GM21423 (cell line): ENCODE measurements at regions not wholly inside any gene's neighbourhood (a gene's known extent, or its start where the extent isn't known, plus 50 kb on each side); places are given as distances from the start of the nearest gene placed in this dataset.

Experiments used
- ATAC-seq: cut with Tn5 transposase; IDR thresholded peaks from one replicate; pipeline ENCODE4 v1.9.1; 2021; ENCODE audit warnings: mild to moderate bottlenecking, moderate library complexity; ENCODE audit not compliant: unreplicated experiment

DNA sequence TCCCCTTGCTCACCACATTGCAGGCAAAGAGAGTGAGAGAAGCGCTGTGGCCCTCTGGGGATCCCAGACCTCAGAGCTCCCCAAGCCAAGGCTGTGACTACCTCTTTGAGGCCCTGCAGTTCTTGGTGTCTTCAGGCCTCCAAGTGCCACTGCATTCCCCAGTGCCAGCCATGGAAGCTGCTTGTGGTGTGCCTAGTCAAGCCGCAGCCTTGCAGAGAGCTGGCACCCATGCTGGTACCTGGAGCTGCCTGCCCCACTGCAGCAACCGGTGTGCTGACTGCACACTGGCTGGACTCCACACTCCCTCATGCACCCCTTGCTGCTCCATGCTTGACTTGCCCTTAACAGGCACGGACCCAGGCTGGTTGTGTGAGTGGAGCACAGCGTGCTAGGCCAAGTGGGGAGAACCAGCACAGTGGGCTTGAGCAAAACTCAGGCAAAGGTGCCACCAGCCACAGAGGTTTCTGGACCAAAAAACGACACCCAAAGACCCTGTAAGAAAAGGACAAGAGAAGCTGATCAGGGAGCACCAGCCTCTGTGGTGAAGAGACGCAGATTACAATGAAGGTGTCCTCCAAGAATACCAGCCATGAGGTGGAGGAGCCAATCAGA lies 113.5 kb upstream of the TMEM18 start:
- no peak for ATAC-seq

DNA sequence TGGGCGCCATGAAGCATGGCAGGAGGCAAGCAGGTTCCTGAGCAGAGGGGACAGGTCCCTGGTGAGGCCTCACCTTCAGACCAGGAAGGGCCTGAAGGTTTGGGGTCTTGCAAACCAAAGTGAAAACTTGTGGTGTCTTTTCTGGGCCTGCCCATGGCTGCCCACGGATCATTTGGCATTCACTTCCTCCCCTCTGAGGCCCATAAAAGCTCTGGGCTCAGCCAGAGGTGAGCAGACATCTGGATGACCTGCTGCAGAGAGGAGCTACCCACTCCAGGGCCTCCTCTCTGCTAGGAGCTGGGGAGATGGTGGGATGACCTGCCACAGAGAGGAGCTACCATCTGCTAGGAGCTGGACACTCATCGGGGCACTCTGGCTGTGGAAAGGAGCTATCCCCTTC lies 112.9 kb upstream of the TMEM18 start:
- ATAC-seq, result no peak

DNA sequence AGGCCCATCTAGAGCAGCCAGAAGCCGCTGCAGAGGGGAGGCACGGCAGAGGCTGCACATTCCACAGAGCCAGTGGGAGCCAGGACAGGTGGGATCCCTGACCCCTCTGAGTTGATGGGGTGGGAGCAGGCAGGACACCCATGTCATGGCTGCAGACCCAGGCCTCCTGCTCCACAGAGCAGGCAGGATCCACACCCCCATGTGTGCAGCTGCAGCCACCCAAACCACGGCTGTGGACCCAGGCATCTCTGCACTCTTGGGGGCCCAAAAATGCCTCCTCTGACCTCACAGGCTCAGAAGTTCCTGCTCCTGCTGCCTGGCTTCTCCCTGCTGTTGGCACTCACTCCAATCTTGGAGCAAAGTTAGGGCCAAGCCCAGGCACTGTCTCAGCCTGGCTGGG lies 112.3 kb upstream of the TMEM18 start:
- no peak for ATAC-seq

DNA sequence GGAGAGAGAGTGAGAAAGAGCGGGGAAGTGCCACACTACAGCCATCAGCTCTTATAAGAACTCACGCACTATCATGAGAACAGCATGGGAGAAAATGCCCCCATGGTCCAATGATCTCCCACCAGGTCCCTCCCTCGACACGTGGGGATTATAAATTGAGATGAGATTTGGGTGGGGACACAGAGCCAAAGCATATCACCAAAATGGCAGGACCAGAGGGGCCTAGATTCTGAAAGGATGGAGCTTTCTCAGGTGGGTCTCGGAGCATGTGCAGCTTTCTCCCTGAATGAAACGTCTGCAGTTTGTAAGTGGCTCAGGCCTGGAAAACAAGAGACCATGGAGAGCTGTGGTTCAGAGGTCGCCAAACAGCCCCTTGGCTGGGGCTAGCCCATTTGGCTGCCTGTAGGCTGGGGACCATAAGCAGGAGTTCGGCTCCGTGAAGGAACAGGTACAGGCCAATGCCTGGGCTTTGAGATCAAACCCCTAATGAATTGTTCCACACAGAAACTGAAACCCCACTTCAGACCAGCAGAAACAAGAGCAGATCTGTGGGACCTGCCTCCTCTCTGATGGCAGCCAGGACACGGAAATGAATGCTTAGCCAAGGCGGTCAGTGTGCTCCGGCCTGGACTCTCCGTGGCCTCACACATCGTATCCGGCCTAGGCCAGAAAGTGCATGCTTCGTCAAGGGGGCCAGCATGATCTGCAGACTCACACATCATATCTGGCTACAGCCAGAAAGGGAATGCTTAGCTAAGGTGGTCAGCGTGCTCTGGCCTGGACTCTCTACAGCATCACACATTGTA lies 111.2 kb upstream of the TMEM18 start:
- ATAC-seq, result no peak

DNA sequence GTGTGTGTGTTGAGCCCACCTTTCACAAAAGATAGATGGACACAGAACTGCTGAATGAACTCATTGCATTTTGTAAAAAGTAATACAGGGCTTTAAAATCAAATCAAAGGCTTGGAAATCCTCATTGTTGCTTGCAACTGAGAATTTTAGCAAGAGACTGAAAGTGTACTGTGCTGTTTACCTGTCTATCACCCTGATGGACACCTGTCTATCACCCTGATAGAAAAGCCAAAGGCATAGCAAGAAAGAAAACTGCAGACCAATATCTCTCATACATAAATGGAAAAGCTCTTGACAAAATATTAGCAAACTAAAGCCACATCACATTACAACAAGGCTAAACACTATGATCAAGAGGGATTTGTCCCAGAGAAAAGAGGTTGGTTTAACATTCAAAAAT lies 107.5 kb upstream of the TMEM18 start:
- no peak for ATAC-seq

DNA sequence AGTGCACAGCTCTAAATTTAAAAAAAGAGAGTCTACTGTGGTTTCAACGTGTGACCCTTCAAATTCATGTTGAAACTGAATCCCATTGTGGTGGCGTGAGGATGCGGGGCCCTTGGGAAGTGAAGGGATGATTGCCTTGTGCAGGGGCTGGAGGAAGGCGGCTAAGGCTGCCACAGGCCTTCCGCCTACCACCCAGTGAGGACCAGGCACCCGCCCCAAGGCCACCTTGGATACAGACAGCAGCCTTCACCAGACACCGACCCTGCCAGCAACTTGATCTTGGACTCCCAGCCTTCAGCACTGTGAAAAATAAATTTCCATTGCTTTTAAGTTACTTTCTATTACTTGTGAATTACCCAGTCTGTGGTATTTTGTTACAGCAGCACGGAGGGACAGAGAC lies 103.4 kb upstream of the TMEM18 start:
- ATAC-seq, result no peak

DNA sequence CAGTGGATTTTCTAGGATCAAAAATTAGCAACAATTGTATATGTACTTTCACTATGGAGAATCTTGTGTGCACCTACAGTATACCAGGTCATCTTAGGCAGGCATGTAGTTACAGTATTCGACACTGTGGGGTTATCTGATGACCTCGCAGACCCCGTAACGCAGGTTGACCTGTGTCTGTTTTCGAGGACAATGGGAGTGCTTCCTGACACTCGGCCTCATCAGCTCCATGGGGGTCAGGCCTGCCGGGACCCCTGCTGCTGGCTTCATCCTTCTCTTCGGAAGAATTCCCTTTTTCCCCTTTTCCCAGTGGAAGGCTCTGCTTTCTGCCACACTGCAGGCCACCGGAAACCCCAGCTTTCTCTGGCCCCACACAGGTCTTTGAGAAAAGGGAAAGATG lies 102.8 kb upstream of the TMEM18 start:
- no peak for ATAC-seq

DNA sequence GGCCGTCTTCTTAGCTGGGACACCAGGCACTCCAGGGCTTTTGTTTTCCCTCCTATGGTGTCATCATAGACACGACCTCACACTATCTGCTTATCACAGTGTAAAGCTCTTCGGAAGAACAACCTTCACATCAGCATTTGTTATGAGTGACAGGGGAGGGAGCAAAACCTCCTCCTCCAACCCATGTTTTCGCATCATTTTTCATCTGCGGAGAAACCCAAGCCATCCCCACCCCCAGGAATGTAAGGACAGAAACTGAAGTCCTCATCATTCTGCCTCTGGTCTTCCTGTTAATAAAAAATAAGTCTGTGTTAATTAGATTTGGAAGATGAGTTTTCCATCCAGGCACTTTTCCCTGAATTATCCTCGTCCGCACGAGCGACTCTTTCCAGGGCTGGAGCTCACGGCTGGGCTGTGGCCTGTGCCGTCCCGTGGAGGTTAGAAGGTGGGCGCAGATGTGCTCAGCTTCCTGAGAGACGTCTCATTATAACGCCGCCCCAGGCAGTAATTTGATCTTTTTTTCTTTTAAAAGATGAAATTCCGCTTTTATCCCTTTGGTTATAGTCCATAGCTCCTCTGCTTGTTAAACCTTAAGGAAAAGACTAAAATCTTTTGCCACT lies 101.6 kb upstream of the TMEM18 start:
- ATAC-seq, result no peak

DNA sequence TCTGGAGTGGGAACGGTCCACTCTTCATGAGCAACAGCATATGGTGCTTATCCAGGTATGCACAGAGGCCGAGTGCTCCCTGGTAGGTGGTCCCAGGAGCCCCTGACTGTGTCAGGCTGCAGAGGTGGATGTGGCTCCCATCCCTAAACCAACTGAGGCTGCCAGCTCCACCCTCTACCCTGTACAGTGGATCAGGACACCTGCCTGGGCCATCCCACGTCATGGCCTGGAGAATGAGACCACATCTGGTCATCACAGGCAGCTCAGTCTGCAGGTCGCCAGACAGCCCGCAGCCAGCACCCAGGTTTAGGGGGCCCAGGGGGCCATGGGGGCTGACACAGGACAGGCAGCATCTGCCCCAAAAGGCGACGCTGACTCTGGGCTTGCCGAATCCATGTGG lies 100.3 kb upstream of the TMEM18 start:
- ATAC-seq, result no peak

DNA sequence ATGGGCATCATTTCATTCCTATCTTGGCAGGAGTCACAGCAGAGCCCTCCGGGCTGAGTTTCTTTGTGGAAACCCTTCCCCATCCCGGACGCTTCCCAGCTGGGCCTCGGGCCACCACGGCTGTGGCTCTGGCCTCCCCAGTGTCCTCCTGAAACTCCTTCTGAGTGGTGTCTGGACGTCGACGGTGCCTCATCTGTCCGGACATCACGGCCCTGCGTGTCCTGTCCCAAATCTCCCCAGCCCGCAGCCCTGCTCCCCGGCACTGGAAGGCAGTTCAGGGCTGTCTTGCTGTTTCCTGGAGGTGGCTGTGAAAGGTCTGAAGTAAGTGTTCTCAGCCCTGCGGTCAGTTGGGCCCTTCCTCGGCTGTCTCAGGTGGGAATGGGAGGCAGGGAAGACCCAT lies 99.8 kb upstream of the TMEM18 start:
- ATAC-seq, result no peak

DNA sequence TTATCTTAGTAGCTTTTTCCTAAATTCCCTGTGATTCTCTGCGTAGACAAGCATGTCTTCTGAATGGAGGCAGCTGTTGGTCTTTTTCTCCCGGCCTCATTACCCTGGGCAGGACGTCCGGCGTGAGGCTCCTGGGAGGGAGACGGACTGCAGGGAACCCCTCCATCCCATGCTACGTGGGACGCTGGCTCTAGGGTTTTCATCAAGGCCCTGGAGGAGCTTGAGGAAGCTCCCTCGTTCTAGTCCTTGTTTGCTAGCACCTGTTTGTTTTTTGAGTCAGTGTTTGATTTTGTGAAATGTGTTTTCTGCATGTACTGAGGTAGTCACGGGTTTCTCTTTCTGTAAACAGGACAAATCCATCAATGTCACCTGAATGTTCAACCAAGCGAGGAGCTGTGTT lies 99.3 kb upstream of the TMEM18 start:
- ATAC-seq, result no peak

DNA sequence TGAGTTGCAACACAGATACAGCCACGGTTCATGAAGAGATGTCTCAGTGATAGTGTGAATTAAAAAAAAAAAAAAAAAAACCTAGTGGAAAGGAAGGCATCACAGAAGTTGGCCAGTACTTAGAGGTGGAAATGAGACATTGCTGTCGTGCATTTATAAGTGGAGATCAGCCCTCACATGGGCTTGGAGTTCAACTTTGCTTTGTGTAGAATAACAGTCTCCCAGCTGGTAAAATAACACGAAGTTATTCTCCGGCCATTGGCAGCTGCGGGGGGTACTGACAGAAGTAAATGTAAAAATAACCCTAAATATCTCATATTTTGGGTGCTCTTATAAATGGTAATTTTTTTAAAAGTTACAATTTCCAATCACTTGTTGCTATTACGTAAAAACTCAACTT lies 98.8 kb upstream of the TMEM18 start:
- no peak for ATAC-seq

DNA sequence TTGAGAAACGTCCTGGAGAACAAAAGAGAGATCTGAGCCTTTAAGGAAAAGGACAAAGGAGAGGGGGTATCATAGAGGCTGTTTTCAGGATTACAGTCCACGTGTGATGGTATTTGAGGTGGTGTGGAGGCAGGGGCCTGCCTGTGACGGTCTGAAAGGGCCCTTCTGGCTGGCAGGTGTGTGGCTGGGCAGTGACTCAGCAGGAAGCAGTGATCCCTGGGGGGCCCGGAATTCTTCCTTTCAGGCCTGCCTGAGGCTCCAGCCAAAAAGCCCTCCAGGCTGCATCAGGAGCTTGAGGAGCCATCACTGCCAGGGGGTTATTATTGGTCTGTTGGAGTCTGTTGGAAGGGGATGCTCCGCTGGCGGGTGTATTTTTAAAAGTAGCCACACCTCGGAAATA lies 97.2 kb upstream of the TMEM18 start:
- no peak for ATAC-seq

DNA sequence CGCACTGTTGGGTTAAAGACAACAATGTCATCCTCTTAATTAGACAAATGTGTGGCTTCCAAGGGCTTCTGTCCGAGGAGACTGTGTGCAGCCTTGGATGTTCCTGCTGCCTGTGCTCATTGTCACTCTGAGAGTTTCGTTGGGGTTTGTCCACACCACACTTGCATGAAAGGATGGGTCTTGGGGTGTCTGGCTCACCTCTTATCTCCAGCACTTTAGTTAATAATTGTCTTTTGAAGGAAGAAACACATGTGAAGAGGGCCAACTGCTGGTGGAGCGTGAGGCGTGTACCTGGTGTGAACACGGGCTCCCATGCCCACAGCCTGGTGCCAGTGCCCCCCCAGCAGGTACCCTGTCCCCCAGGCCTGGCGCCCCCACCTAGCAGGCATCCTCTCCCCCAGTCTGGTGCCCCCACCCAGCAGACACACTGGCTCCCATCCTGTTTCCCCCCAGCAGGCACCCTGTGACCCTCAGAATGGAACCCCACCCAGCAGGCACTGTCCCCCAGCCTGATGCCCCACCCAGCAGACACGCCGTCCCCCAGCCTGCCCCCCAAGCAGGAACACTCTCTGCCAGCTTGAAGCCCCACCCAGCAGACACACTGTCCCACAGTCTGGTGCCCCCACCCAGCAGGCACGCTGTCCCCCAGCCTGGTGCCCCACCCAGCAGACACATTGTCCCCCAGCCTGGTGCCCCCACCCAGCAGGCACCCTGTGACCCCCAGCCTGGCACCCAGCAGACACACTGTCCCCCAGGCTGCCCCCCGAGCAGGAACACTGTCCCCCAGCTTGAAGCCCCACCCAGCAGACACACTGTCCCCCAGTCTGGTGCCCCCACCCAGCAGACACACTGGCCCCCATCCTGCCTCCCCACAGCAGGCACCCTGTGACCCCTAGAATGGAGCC lies 96.3 kb upstream of the TMEM18 start:
- ATAC-seq, result no peak

DNA sequence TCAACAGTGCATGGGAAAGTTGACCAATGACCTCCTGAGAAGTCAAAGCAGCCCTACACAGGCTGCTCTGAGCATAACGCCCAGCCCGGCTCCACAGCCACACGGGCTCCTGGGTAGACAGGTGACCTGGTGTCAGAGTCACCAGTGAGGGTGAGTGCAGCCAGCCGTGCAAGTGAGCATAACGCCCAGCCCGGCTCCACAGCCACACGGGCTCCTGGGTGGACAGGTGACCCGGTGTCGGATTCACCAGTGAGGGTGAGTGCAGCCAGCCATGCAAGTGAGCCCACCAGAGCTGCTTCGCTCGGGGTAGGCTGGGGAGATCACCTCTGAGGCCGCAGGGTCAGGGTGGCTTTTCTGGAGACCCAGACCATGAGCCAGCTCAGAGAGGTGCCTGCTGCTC lies 94.3 kb upstream of the TMEM18 start:
- no peak for ATAC-seq

DNA sequence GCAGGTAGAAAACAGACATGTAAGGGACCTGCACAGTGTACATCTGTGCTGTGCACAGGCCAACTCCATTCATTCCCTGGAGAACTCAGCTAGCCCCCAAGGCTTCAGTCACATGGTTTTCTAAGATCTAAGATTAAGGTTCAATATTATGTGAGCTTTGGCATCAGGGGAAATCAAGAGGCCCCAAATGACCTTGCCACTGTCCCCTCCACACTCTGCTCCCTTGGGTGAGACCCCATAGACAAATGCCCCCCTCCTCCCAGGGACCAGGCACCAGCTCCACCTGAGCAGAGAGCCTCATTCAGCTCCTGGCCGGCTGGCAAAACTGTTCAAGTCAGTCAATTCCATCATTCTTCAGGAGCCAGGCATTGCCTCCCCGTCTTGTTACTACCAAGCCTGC lies 93.6 kb upstream of the TMEM18 start:
- ATAC-seq, result no peak

DNA sequence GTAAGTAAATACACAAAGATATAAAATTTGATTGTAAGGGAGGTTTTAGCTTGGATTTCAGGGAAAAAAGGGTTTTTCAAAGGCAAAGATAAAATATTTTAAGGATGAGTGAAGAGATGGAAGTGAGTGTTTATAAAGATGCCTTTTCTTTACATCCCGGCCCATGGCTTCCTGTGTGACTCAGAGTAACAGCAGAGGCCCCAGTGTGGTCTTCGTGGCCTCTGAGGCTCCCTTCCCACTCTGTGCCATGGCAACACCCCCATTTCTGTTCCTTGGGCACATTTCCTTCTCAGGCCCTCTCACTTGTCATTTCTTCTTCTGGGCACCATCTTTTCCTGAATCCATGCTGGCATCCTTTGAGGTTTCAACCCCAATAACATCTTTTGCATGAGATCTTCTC lies 92.6 kb upstream of the TMEM18 start:
- no peak for ATAC-seq

DNA sequence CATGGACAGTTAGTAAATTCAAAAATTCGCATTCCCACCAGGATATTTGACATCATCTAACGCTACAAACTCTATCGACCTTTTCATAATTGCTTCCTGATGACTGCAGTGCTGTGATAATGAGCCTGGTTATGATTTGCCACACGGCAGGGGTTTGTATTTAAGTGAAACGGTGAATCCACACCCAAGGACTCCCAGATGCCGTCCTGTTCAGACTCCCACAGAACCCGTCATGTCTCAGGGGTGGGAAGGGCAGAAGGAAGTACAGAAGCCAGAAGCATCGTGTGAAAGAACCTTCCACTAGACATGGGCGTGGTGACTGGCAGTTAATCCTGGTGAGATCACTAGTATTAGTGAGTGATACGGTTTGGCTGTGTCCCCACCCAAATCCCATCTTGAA lies 91.2 kb upstream of the TMEM18 start:
- no peak for ATAC-seq

DNA sequence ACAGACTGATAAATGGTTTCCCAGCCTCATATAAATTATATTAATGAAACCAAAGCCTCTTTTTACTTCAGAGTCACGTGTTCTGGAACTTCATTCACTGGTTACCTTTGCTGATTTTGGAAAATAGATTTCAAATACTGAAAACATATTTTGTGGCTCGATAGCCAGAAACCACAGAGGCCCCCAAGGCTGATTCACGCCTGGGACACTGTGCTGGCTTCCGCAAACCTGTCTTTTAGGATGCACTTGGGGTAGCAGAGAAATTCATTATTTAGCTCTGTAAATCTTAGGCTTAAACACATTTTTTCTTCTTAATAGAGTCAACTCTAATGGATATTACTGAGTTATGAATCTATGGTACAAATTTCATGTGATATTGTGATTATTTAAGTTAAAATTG lies 90.7 kb upstream of the TMEM18 start:
- no peak for ATAC-seq

DNA sequence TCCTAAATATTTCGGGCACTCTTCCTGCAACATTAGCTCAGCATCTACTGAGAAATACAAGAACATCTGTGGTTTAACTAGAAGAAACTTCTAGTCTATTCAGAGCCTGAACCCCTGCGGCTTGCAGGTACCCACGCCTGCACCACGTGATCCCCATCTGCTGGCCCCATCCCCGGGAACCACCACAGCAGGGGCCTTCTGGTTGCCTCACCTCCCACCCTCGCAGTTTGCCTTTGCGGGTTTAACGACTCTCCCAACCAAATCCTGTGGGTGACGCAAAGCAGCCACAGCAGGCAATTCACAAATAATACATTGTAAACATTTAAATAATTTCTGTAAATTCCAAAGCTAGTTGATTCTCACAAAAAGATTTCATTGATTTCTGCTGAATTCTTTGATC lies 90.2 kb upstream of the TMEM18 start:
- ATAC-seq, result no peak

DNA sequence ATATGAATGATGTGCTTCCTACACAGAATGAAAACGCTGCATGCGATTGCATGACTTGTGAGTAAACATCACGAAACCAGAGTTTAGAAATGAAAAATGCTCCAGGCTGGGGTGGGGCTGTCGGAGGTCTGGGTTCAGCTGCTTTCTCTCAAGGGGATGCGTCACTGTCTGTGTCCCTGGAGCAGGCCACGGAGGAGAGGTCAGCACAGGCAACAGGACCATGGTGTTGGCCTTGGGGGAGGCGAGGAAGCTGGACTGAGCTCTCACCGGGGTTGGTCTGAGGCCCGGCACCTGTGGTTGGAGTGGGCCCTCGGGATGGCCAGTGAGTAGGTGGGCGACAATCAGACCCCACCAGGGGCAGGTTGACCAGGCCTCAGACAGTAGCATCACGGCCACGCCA lies 89.0 kb upstream of the TMEM18 start:
- ATAC-seq, result no peak
